Memory B cell (primary cell): ENCODE measurements at regions not wholly inside any gene's neighbourhood (a gene's known extent, or its start where the extent isn't known, plus 50 kb on each side); places are given as distances from the start of the nearest gene placed in this dataset.
"Not testable (repeated sequence)": the region's sequence is repeated elsewhere in the genome, so short reads cannot be mapped to it uniquely, and the experiment has no call there.

Experiments
- ATAC-seq: fragments of 150-1000 bp; cut with Tn5 transposase; 2 replicates; pipeline ENCODE4 v1.10.0; 2021; ENCODE audit warnings: low read depth, mild to moderate bottlenecking, moderate library complexity
- DNase-seq, 2 donors: peaks; one replicate each; pipeline ENCODE4 v3.0.0; 2022; ENCODE audit warnings: low spot score in 2 of 2
- H3K27ac Mint-ChIP-seq: one replicate; pipeline ENCODE4 v1.8.0; 2022; ENCODE audit warnings: mild to moderate bottlenecking, moderate library complexity, mixed read lengths
- H3K27me3 Mint-ChIP-seq: one replicate; pipeline ENCODE4 v1.8.0; 2022; ENCODE audit warnings: mixed read lengths
- H3K36me3 Mint-ChIP-seq: one replicate; pipeline ENCODE4 v1.8.0; 2022; ENCODE audit warnings: mild to moderate bottlenecking, mixed read lengths
- H3K4me1 Mint-ChIP-seq: one replicate; pipeline ENCODE4 v1.8.0; 2022; ENCODE audit warnings: mixed read lengths
- H3K4me3 Mint-ChIP-seq: one replicate; pipeline ENCODE4 v1.8.0; 2022; ENCODE audit warnings: mild to moderate bottlenecking, moderate library complexity, mixed read lengths
- H3K9me3 Mint-ChIP-seq: one replicate; pipeline ENCODE4 v1.8.0; 2022; ENCODE audit warnings: mixed read lengths

- H3K27ac Mint-ChIP-seq, H3K36me3 Mint-ChIP-seq, DNase-seq, H3K27me3 Mint-ChIP-seq, H3K4me1 Mint-ChIP-seq, H3K4me3 Mint-ChIP-seq, ATAC-seq, H3K9me3 Mint-ChIP-seq: not testable (repeated sequence)
These were observed 948.6 kb upstream of the TPTE start for GRCh38 chr21:9572782-9573181.

- H3K4me1 Mint-ChIP-seq, H3K36me3 Mint-ChIP-seq, H3K27me3 Mint-ChIP-seq, DNase-seq, ATAC-seq, H3K9me3 Mint-ChIP-seq, H3K4me3 Mint-ChIP-seq, H3K27ac Mint-ChIP-seq: not testable (repeated sequence)
These were observed 947.9 kb upstream of the TPTE start for GRCh38 chr21:9573528-9573927.

- ATAC-seq, H3K36me3 Mint-ChIP-seq, DNase-seq: not testable (repeated sequence)
These were observed 942.1 kb upstream of the TPTE start for GRCh38 chr21:9579275-9579674.

GRCh38 chr21:9587941-9588340, 933.4 kb upstream of the TPTE start:
- not testable (repeated sequence) for H3K4me3 Mint-ChIP-seq, H3K9me3 Mint-ChIP-seq, H3K36me3 Mint-ChIP-seq, DNase-seq, ATAC-seq, H3K27me3 Mint-ChIP-seq, H3K4me1 Mint-ChIP-seq, H3K27ac Mint-ChIP-seq

More at GRCh38 chr21:9579275-9579674, 942.1 kb upstream of the TPTE start:
- not testable (repeated sequence) for H3K4me3 Mint-ChIP-seq, H3K4me1 Mint-ChIP-seq, H3K27me3 Mint-ChIP-seq, H3K9me3 Mint-ChIP-seq, H3K27ac Mint-ChIP-seq

- not testable (repeated sequence) for DNase-seq, H3K4me3 Mint-ChIP-seq, ATAC-seq, H3K9me3 Mint-ChIP-seq, H3K36me3 Mint-ChIP-seq, H3K27ac Mint-ChIP-seq, H3K4me1 Mint-ChIP-seq, H3K27me3 Mint-ChIP-seq
These were observed 928.8 kb upstream of the TPTE start for GRCh38 chr21:9592591-9592990.

- H3K9me3 Mint-ChIP-seq, H3K27ac Mint-ChIP-seq, H3K4me1 Mint-ChIP-seq, ATAC-seq, H3K4me3 Mint-ChIP-seq, H3K36me3 Mint-ChIP-seq, DNase-seq, H3K27me3 Mint-ChIP-seq: not testable (repeated sequence)
These were observed 927.7 kb upstream of the TPTE start for GRCh38 chr21:9593646-9594045.

GRCh38 chr21:9614011-9614410, 907.4 kb upstream of the TPTE start:
- not testable (repeated sequence) for H3K27me3 Mint-ChIP-seq, H3K4me3 Mint-ChIP-seq

GRCh38 chr21:9621121-9621793, 900.1 kb upstream of the TPTE start:
- not testable (repeated sequence) for H3K4me3 Mint-ChIP-seq, H3K9me3 Mint-ChIP-seq, H3K36me3 Mint-ChIP-seq, H3K27ac Mint-ChIP-seq, H3K27me3 Mint-ChIP-seq, DNase-seq, ATAC-seq, H3K4me1 Mint-ChIP-seq

More at GRCh38 chr21:9614011-9614410, 907.4 kb upstream of the TPTE start:
- not testable (repeated sequence) for H3K36me3 Mint-ChIP-seq, H3K9me3 Mint-ChIP-seq, H3K4me1 Mint-ChIP-seq, ATAC-seq, H3K27ac Mint-ChIP-seq, DNase-seq

GRCh38 chr21:9628051-9628450, 893.3 kb upstream of the TPTE start:
- H3K9me3 Mint-ChIP-seq, H3K36me3 Mint-ChIP-seq, H3K4me3 Mint-ChIP-seq, ATAC-seq, H3K27ac Mint-ChIP-seq, H3K27me3 Mint-ChIP-seq, H3K4me1 Mint-ChIP-seq, DNase-seq: not testable (repeated sequence)

- not testable (repeated sequence) for H3K27me3 Mint-ChIP-seq, H3K9me3 Mint-ChIP-seq, H3K36me3 Mint-ChIP-seq, H3K4me1 Mint-ChIP-seq, H3K4me3 Mint-ChIP-seq, DNase-seq, ATAC-seq, H3K27ac Mint-ChIP-seq
These were observed 874.0 kb upstream of the TPTE start for GRCh38 chr21:9647409-9647808.

GRCh38 chr21:9648331-9648730, 873.1 kb upstream of the TPTE start:
- H3K27me3 Mint-ChIP-seq, H3K9me3 Mint-ChIP-seq, H3K36me3 Mint-ChIP-seq, H3K4me3 Mint-ChIP-seq, DNase-seq, H3K4me1 Mint-ChIP-seq, H3K27ac Mint-ChIP-seq, ATAC-seq: not testable (repeated sequence)

- not testable (repeated sequence) for ATAC-seq, H3K9me3 Mint-ChIP-seq, H3K27me3 Mint-ChIP-seq, H3K36me3 Mint-ChIP-seq, H3K4me1 Mint-ChIP-seq, H3K4me3 Mint-ChIP-seq, DNase-seq, H3K27ac Mint-ChIP-seq
These were observed 872.2 kb upstream of the TPTE start for GRCh38 chr21:9648947-9649720.

GRCh38 chr21:9652819-9653218, 868.6 kb upstream of the TPTE start:
- H3K27ac Mint-ChIP-seq, H3K27me3 Mint-ChIP-seq, H3K9me3 Mint-ChIP-seq, H3K4me3 Mint-ChIP-seq, H3K4me1 Mint-ChIP-seq, DNase-seq, H3K36me3 Mint-ChIP-seq, ATAC-seq: not testable (repeated sequence)

- not testable (repeated sequence) for H3K4me3 Mint-ChIP-seq, H3K9me3 Mint-ChIP-seq, H3K27ac Mint-ChIP-seq, H3K36me3 Mint-ChIP-seq, ATAC-seq, H3K27me3 Mint-ChIP-seq, DNase-seq, H3K4me1 Mint-ChIP-seq
These were observed 866.2 kb upstream of the TPTE start for GRCh38 chr21:9655221-9655620.

GRCh38 chr21:9656455-9656854, 864.9 kb upstream of the TPTE start:
- not testable (repeated sequence) for ATAC-seq, DNase-seq, H3K4me1 Mint-ChIP-seq, H3K9me3 Mint-ChIP-seq, H3K36me3 Mint-ChIP-seq, H3K27ac Mint-ChIP-seq, H3K4me3 Mint-ChIP-seq, H3K27me3 Mint-ChIP-seq
